ENCODE measurements at regions not wholly inside any gene's neighbourhood (a gene's known extent, or its start where the extent isn't known, plus 50 kb on each side); places are given as distances from the start of the nearest gene placed in this dataset.

DNA sequence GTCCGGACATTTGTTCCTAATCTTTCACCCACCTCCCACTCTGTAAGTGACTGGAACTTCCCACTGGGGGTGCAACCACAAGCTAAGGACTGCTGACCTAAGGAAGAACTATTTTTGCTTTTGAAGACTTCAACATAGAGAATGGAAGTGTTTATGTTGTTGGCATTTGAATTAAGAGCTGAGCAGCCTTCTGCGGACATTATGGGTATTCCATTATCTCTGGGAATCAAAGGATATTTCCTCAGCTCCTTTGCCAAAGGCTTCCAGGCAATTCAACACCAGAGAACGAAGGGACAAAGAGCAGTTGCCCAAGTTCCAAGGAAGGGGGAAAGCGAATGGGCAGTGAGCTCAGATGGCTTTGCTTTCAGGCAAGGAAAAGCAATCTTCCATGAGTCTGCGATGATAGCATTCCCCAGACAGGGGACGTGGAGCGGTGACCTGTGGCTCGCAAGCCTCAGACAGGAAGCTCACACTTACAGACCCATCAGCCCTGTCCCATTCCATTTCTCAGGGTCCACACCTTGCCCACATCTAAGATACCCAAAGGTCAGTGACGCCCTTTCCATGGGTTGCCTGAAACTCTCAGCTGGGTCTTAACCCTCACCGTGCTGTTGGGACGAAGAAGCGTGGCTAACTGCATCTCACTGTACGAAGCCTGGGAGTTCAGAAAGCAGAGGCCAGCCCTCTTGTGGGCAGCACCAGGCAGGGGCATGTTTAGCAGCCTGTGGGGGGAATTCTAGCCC lies 116.8 kb downstream of the COPS8 start:
- Histone ChIP-seq H3K4me3 (ENCODE audit: low read depth, low read length) (no peak overlapping the region), H3K27me3 (ENCODE audit: control insufficient read depth, insufficient read depth, low read length) (peaks cover 17% of the 10 kb centered on the region), H3K36me3 (ENCODE audit: control insufficient read depth, insufficient read depth, low read length) (no peaks in the 10 kb centered on the region)
- TF ChIP-seq, protein P1, sequence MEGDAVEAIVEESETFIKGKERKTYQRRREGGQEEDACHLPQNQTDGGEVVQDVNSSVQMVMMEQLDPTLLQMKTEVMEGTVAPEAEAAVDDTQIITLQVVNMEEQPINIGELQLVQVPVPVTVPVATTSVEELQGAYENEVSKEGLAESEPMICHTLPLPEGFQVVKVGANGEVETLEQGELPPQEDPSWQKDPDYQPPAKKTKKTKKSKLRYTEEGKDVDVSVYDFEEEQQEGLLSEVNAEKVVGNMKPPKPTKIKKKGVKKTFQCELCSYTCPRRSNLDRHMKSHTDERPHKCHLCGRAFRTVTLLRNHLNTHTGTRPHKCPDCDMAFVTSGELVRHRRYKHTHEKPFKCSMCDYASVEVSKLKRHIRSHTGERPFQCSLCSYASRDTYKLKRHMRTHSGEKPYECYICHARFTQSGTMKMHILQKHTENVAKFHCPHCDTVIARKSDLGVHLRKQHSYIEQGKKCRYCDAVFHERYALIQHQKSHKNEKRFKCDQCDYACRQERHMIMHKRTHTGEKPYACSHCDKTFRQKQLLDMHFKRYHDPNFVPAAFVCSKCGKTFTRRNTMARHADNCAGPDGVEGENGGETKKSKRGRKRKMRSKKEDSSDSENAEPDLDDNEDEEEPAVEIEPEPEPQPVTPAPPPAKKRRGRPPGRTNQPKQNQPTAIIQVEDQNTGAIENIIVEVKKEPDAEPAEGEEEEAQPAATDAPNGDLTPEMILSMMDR (IDR thresholded peaks at IDR 0.05; ENCODE audit: insufficient read depth, low read length, severe bottlenecking), result no peak
- FAIRE-seq (peak; percentile 86), DNase-seq (ENCODE audit: low read depth) (no peak)

DNA sequence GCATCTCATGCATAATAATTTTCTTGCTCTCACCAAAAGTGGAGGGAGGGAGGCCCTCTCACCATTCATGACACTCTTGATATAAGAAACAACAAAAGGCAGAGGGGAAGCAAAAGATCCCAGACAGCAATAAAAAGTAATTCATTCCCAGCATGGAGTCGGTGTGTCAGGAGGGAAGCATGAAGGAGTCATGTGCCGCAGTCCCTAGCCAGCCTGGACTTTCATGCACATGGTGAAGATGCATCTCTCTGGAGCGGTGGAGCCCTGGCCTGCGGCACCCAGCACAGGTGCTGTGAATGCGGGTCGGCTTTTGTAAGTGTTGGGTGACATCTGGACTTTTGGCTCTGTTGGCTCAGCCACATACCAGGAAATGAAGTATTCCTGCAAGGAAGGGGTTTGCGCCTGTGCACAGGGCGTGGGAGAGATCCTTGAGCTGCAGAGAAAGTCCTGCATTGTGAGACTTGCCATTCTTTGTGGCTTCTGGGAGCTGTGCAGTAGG lies 119.4 kb downstream of the COPS8 start:
- TF ChIP-seq, protein P1 (IDR thresholded peaks at IDR 0.05; ENCODE audit: insufficient read depth, low read length, severe bottlenecking), result no peak
- no peak for DNase-seq (ENCODE audit: low read depth)
- peaks cover 17% of the 10 kb centered on the region for H3K27me3 ChIP-seq (ENCODE audit: control insufficient read depth, insufficient read depth, low read length)
- H3K36me3 ChIP-seq (ENCODE audit: control insufficient read depth, insufficient read depth, low read length), result no peaks in the 10 kb centered on the region
- H3K4me3 ChIP-seq (ENCODE audit: low read depth, low read length), result no peak overlapping the region
- no peak for FAIRE-seq

DNA sequence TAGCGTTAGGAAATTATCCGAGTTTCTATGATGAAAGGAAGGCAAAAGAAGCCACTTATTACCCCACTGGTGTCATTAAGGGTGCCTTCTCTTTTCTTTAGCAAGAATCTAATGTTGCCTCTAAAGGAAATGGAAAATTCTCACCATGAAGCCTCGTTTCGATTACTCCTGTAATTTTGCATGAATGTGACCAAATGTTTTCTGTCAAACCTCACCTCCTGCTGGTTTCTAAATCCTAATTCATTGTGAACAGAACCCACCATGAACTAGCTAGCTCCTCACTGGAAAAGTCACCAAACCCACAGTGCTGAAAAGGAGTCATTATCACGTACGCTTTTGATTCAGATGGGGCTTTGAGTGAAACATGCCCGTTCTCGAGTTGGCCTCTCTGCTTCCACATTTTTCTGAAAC lies 119.9 kb downstream of the COPS8 start:
- Histone ChIP-seq H3K4me3 (ENCODE audit: low read depth, low read length) (no peak overlapping the region), H3K36me3 (ENCODE audit: control insufficient read depth, insufficient read depth, low read length) (no peaks in the 10 kb centered on the region), H3K27me3 (ENCODE audit: control insufficient read depth, insufficient read depth, low read length) (peaks cover 17% of the 10 kb centered on the region)
- TF ChIP-seq, protein P1 (IDR thresholded peaks at IDR 0.05; ENCODE audit: insufficient read depth, low read length, severe bottlenecking), result no peak
- no peak for FAIRE-seq
- no peak for DNase-seq (ENCODE audit: low read depth)

DNA sequence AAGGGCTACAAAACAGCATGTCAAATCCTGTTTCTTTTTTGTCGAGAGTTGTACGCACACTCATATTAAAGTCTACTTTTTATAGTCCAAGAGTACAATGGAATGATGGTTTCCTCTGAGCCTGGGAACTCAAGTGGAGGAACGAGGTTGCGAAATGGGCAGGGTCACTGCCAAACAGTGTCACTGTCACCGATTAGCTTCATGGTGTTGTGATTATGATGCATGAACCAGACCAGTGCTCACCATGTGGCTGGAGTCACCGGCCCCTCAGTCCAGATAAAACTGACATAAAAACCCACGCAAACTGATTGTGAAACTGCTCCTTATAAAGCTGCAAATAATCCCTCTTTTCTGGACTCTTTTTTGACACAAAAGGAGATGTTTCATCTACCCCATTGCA lies 122.0 kb downstream of the COPS8 start:
- DNase-seq (ENCODE audit: low read depth), result no peak
- TF ChIP-seq, protein P1 (IDR thresholded peaks at IDR 0.05; ENCODE audit: insufficient read depth, low read length, severe bottlenecking), result no peak
- no peak for FAIRE-seq
- Histone ChIP-seq H3K27me3 (ENCODE audit: control insufficient read depth, insufficient read depth, low read length) (peaks cover 15% of the 10 kb centered on the region), H3K4me3 (ENCODE audit: low read depth, low read length) (no peak overlapping the region), H3K36me3 (ENCODE audit: control insufficient read depth, insufficient read depth, low read length) (no peaks in the 10 kb centered on the region)

DNA sequence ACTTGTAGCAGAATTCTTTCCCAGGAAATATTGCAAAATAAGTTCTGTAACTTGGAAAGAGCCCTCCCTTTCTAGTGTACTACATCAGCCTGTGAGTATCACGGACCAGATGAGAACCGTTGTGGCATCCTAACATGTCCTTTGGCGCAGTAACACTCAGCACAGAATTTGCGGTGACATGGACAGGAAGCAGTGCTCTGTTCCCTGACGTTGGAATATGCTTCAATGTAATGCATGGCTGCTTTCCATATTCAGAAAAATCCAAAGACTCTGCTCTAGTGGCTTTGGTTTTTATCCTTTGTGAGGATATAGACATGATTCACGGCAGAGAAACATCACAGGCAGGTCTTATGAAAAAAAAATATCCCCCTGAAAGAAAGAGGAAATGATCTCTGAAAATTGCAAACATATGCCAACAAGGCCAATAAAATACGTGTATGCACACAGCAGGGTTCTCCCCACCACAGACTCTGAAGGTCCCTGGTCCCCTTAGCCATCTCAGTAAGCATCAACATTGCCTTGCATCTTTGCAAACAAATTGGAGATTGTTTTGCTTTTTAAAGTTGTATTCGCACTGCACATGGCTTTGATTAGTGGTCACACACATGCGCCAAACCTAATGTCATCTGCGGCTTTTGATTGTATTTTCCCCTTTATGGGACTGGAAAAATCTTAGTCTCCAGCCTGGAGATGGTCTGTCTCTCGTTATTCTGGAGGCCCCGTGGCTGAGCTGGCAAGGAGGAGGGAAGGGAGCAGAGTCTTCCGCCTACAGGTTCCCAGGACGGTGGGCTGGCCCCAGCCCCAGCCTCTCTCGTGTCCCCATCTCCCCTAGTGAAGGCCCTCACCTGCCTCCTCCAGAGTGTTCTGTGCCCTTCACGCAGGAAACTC lies 122.9 kb downstream of the COPS8 start:
- TF ChIP-seq, protein P1 (IDR thresholded peaks at IDR 0.05; ENCODE audit: insufficient read depth, low read length, severe bottlenecking), result no peak
- DNase-seq (ENCODE audit: low read depth) (no peak), FAIRE-seq (no peak)
- H3K27me3 ChIP-seq (ENCODE audit: control insufficient read depth, insufficient read depth, low read length), result peaks cover 11% of the 10 kb centered on the region
- H3K4me3 ChIP-seq (ENCODE audit: low read depth, low read length), result no peak overlapping the region
- H3K36me3 ChIP-seq (ENCODE audit: control insufficient read depth, insufficient read depth, low read length), result no peaks in the 10 kb centered on the region
